GM23338 (cell line): ENCODE measurements at regions not wholly inside any gene's neighbourhood (a gene's known extent, or its start where the extent isn't known, plus 50 kb on each side); places are given as distances from the start of the nearest gene placed in this dataset.

Experiments
- CTCF ChIP-seq, 2 experiments: fragments of 200-600 bp in 1 of 2; sonication (generic) in 1 of 2; conservative IDR thresholded peaks; 2 replicates each; pipeline versions ENCODE4 v1.5.1 to v1.6.1; 2016 to 2017; ENCODE audit warnings: antibody characterized with exemption in 2 of 2, low read depth in 2 of 2, mild to moderate bottlenecking in 2 of 2, moderate library complexity in 1 of 2
- ETS1 ChIP-seq: IDR thresholded peaks from 2 replicates; pipeline ENCODE4 v1.6.1; 2016; ENCODE audit warnings: antibody characterized with exemption
- REST ChIP-seq: IDR thresholded peaks from one replicate; pipeline ENCODE4 v1.6.1; 2018; ENCODE audit warnings: antibody characterized with exemption; ENCODE audit not compliant: unreplicated experiment

- TF ChIP-seq CTCF (conservative IDR thresholded peaks at IDR 0.05; ENCODE audit: low read depth in 2 of 2): no peak
- no peak for TF ChIP-seq REST
- TF ChIP-seq ETS1: no peak
These were observed 55.1 kb downstream of the IRAG1 start for GRCh38 chr11:10638316-10638925.
